Stimulated activated CD4-positive, alpha-beta T cell treated with anti-CD3 and anti-CD28 coated beads, Interleukin-15, amount 100 ng/mL, for 24 hours (primary cell): ENCODE measurements at regions not wholly inside any gene's neighbourhood (a gene's known extent, or its start where the extent isn't known, plus 50 kb on each side); places are given as distances from the start of the nearest gene placed in this dataset.

Experiments used
- DNase-seq: peaks from one replicate; pipeline ENCODE4 v3.0.0-alpha.2; 2020

GRCh38 chr13:82661126-82661525 is 1221.1 kb downstream of the SLITRK1 start:
- DNase-seq = no peak

- DNase-seq = no peak
These were observed 1223.5 kb downstream of the SLITRK1 start for GRCh38 chr13:82658811-82659210.

GRCh38 chr13:82657471-82657870 is 1224.8 kb downstream of the SLITRK1 start:
- DNase-seq = no peak

- no peak for DNase-seq
These were observed 1227.1 kb downstream of the SLITRK1 start for GRCh38 chr13:82654861-82655855.

GRCh38 chr13:82654143-82654542 is 1228.1 kb downstream of the SLITRK1 start:
- no peak for DNase-seq

- no peak for DNase-seq
These were observed 1234.7 kb downstream of the SLITRK1 start for GRCh38 chr13:82647540-82647939.

GRCh38 chr13:82636119-82636518 is 1246.2 kb downstream of the SLITRK1 start:
- no peak for DNase-seq

- DNase-seq = no peak
These were observed 1247.3 kb downstream of the SLITRK1 start for GRCh38 chr13:82634946-82635345.

- no peak for DNase-seq
These were observed 1255.1 kb downstream of the SLITRK1 start for GRCh38 chr13:82627183-82627582.

- DNase-seq = no peak
These were observed 1256.6 kb downstream of the SLITRK1 start for GRCh38 chr13:82625717-82626116.

GRCh38 chr13:82615043-82615442 is 1267.2 kb downstream of the SLITRK1 start:
- no peak for DNase-seq

GRCh38 chr13:82614086-82614485 is 1268.2 kb downstream of the SLITRK1 start:
- no peak for DNase-seq

- no peak for DNase-seq
These were observed 1276.3 kb downstream of the SLITRK1 start for GRCh38 chr13:82606008-82606407.

GRCh38 chr13:82597747-82598146 is 1284.5 kb downstream of the SLITRK1 start:
- DNase-seq = no peak

GRCh38 chr13:82593239-82593638 is 1289.0 kb downstream of the SLITRK1 start:
- no peak for DNase-seq

- DNase-seq = no peak
These were observed 1310.6 kb downstream of the SLITRK1 start for GRCh38 chr13:82571653-82572052.

- no peak for DNase-seq
These were observed 1312.7 kb downstream of the SLITRK1 start for GRCh38 chr13:82569581-82569980.

- DNase-seq = no peak
These were observed 1315.4 kb downstream of the SLITRK1 start for GRCh38 chr13:82566864-82567263.

- DNase-seq = no peak
These were observed 1317.1 kb downstream of the SLITRK1 start for GRCh38 chr13:82565201-82565600.

GRCh38 chr13:82560889-82561288 is 1321.4 kb downstream of the SLITRK1 start:
- DNase-seq = no peak

GRCh38 chr13:82522872-82523271 is 1359.4 kb downstream of the SLITRK1 start:
- DNase-seq = no peak

- DNase-seq = no peak
These were observed 1375.4 kb downstream of the SLITRK1 start for GRCh38 chr13:82506805-82507414.

GRCh38 chr13:82501834-82502233 is 1380.4 kb downstream of the SLITRK1 start:
- DNase-seq = no peak

- no peak for DNase-seq
These were observed 1401.9 kb downstream of the SLITRK1 start for GRCh38 chr13:82480415-82480814.
